Dedifferentiated amniotic fluid mesenchymal stem cell (primary cell): ENCODE measurements at regions not wholly inside any gene's neighbourhood (a gene's known extent, or its start where the extent isn't known, plus 50 kb on each side); places are given as distances from the start of the nearest gene placed in this dataset.

Experiments
- DNase-seq: peaks from one replicate; pipeline ENCODE4 v3.0.0-alpha.2; 2016; ENCODE audit errors: extremely low spot score

- no peak for DNase-seq
Observed at GRCh38 chr9:103617046-103617445, 477.1 kb upstream of the SMC2 start.

GRCh38 chr9:103625161-103625804 lies 468.8 kb upstream of the SMC2 start:
- no peak for DNase-seq

- DNase-seq = no peak
Observed at GRCh38 chr9:103627731-103628130, 466.4 kb upstream of the SMC2 start.

GRCh38 chr9:103649086-103649485 lies 445.0 kb upstream of the SMC2 start:
- no peak for DNase-seq

- no peak for DNase-seq
Observed at GRCh38 chr9:103658156-103658555, 436.0 kb upstream of the SMC2 start.

GRCh38 chr9:103660830-103661229 lies 433.3 kb upstream of the SMC2 start:
- no peak for DNase-seq

GRCh38 chr9:103661663-103662062 lies 432.4 kb upstream of the SMC2 start:
- no peak for DNase-seq

- no peak for DNase-seq
Observed at GRCh38 chr9:103669296-103669695, 424.8 kb upstream of the SMC2 start.

- DNase-seq = no peak
Observed at GRCh38 chr9:103674271-103674670, 419.8 kb upstream of the SMC2 start.

- DNase-seq = no peak
Observed at GRCh38 chr9:103680581-103680980, 413.5 kb upstream of the SMC2 start.

- DNase-seq = no peak
Observed at GRCh38 chr9:103681435-103681834, 412.7 kb upstream of the SMC2 start.

GRCh38 chr9:103700195-103700962 lies 393.7 kb upstream of the SMC2 start:
- no peak for DNase-seq

GRCh38 chr9:103702572-103702971 lies 391.5 kb upstream of the SMC2 start:
- DNase-seq = no peak

- no peak for DNase-seq
Observed at GRCh38 chr9:103707181-103707580, 386.9 kb upstream of the SMC2 start.

- no peak for DNase-seq
Observed at GRCh38 chr9:103709366-103709765, 384.7 kb upstream of the SMC2 start.

- no peak for DNase-seq
Observed at GRCh38 chr9:103713631-103714030, 380.5 kb upstream of the SMC2 start.

GRCh38 chr9:103714992-103715391 lies 379.1 kb upstream of the SMC2 start:
- no peak for DNase-seq

- DNase-seq = no peak
Observed at GRCh38 chr9:103721056-103721455, 373.1 kb upstream of the SMC2 start.

GRCh38 chr9:103730866-103731265 lies 363.2 kb upstream of the SMC2 start:
- no peak for DNase-seq

- no peak for DNase-seq
Observed at GRCh38 chr9:103731541-103731940, 362.6 kb upstream of the SMC2 start.

- DNase-seq = no peak
Observed at GRCh38 chr9:103734471-103734870, 359.6 kb upstream of the SMC2 start.

- DNase-seq = no peak
Observed at GRCh38 chr9:103755441-103755840, 338.7 kb upstream of the SMC2 start.

GRCh38 chr9:103755986-103756385 lies 338.1 kb upstream of the SMC2 start:
- no peak for DNase-seq

- no peak for DNase-seq
Observed at GRCh38 chr9:103757062-103757461, 337.0 kb upstream of the SMC2 start.
